ENCODE measurements at regions not wholly inside any gene's neighbourhood (a gene's known extent, or its start where the extent isn't known, plus 50 kb on each side); places are given as distances from the start of the nearest gene placed in this dataset.
"Not testable (repeated sequence)": the region's sequence is repeated elsewhere in the genome, so short reads cannot be mapped to it uniquely, and the experiment has no call there.

- FAIRE-seq (no peak), DNase-seq (ENCODE audit: insufficient read length, low spot score) (no peak)
- TF ChIP-seq POLR2A (IDR thresholded peaks at IDR 0.05; ENCODE audit: low read depth, low read length) = no peak
Measured at GRCh38 chr16:5922686-5923085, 825.1 kb upstream of the EEF2KMT start.

- DNase-seq (ENCODE audit: insufficient read length, low spot score) (no peak), FAIRE-seq (no peak)
- no peak for TF ChIP-seq POLR2A (IDR thresholded peaks at IDR 0.05; ENCODE audit: low read depth, low read length)
Measured at GRCh38 chr16:5918567-5919130, 821.1 kb upstream of the EEF2KMT start.

DNA sequence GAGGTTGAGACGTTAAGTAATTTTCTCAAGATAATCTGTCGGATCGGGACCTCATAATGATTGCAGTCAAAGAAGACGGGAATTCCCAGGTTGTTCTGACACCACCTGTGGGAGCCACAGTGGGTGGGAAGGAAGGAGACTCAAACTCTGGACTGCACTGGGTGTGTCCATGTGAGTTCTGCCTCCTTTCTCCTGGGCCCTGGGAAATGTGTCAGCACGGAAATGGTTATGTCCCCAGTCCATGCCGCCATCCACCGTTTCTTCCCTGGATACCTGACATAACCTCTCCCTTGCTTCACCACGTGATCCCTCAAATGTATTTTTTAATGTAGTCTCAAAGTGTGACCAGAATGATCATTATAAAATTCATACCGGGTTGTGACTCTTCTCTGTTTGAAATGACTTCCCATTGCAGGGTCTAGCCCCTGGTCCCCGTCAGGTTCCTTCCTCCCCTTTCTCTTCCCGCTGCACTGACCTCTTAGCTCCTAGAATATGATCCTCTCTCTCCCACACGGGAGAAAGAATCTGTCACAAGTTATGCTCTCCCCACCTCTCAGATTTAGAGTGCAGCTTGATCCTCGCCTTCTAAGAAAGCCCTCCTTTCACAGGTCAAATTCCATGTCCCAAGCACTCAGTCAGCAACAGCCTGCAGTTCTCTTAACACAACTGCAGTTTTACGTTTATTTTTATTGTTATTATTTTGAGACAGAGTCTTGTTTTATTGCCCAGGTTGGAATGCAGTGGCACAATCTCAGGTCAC, 820.0 kb upstream of the EEF2KMT start:
- no peak for TF ChIP-seq POLR2A (IDR thresholded peaks at IDR 0.05; ENCODE audit: low read depth, low read length)
- FAIRE-seq = no peak

GRCh38 chr16:5916711-5917191, 819.2 kb upstream of the EEF2KMT start:
- DNase-seq (ENCODE audit: insufficient read length, low spot score) (no peak), FAIRE-seq (no peak)
- no peak for TF ChIP-seq POLR2A (IDR thresholded peaks at IDR 0.05; ENCODE audit: low read depth, low read length)

More for the DNA sequence above, 820.0 kb upstream of the EEF2KMT start:
- no peak for DNase-seq (ENCODE audit: insufficient read length, low spot score)

DNA sequence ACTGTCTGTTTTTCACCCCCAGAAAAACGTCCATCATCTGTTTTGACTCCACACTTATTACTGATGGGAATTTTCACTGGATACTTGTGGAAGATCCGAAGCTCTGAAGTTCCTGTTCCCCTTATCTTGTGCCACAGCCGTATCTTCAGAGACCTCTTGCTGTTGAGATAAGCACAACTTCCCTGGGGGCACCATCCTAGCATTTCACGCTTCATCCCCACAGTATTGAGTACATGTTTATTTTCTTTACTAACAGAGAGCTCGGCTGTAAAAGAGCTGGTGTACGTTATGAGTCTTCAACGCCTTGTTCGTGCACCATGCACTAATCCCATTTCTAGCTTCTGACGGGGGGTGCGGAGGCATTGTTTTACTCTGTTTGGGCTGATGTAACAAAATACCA, 813.6 kb upstream of the EEF2KMT start:
- FAIRE-seq = no peak
- no peak for DNase-seq (ENCODE audit: insufficient read length, low spot score)
- no peak for TF ChIP-seq POLR2A (IDR thresholded peaks at IDR 0.05; ENCODE audit: low read depth, low read length)

DNA sequence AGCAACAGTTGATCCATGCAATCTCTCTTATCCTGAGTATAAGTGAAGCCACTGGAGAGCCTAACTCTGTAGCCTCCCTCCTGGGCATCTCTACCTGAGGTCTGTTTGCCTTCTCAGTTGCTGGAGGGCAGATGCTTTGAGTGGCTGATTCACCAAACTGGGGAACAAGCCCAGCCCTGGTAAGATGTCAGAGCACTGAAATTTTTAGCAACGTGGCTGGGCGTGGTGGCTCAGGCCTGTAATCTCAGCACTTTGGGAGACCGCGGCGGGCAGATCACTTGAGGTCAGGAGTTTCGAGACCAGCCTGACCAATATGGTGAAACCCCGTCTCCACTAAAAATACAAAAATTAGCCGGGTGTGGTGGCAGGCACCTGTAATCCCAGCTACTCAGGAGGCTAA, 812.0 kb upstream of the EEF2KMT start:
- FAIRE-seq; DNase-seq (ENCODE audit: insufficient read length, low spot score): not testable (repeated sequence)

DNA sequence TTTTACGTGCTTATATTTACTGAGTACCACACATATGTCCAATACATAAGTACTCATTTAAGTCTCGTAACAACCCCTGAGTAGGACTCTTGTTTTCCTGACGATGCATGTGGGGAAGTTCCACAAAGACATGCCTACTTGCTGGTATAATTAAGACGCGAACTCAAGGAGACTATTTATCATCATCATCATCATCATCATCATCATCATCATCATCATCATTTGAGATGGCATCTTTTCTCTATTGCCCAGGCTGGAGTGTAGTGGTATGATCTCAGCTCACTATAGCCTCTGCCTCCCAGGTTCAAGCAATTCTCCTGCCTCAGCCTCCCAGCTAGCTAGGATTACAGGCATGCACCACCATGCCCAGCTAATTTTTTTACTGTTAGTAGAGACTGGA, 809.9 kb upstream of the EEF2KMT start:
- FAIRE-seq (no peak), DNase-seq (ENCODE audit: insufficient read length, low spot score) (no peak)
- TF ChIP-seq POLR2A (IDR thresholded peaks at IDR 0.05; ENCODE audit: low read depth, low read length) = no peak

DNA sequence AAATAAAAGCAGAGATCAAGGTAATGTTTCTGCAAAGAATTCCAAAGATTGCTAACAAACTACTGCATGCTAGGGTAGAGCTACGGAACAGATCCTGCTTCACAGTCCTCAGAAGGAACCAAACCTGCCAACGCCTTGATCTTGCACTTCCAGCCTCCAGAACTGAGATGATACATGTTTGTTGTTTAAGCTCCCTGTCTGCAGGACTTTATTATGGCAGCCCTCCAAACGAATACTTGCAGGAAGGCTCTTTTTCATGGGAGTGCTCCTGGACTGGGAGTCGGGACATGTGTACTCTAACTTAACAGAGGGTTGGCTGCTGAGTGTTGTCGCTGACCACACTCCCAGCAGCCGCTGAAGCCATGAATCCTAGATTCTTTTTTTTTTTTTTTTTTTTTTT, 808.8 kb upstream of the EEF2KMT start:
- no peak for DNase-seq (ENCODE audit: insufficient read length, low spot score)
- no peak for TF ChIP-seq POLR2A (IDR thresholded peaks at IDR 0.05; ENCODE audit: low read depth, low read length)
- FAIRE-seq = no peak

DNA sequence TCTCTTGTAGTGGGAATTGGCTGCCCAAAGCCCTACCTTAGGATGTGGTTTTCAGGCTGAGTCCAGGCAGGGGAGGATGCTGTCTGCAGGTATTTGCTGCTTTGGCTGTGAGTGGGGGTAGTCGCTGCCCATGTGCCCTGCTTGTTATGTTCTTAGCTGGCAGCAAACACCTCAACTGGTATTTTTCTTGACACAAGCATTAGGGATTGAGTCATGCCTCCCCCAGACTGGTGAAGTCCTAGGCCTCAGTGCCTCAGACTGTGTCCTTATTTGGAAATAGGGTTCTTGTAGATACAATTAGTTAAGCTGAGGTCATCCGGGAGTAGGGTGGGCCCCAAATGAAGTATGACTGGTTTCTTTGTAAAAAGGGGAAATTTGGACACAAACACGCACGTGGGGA, 808.3 kb upstream of the EEF2KMT start:
- DNase-seq (ENCODE audit: insufficient read length, low spot score) = no peak
- no peak for FAIRE-seq
- no peak for TF ChIP-seq POLR2A (IDR thresholded peaks at IDR 0.05; ENCODE audit: low read depth, low read length)

DNA sequence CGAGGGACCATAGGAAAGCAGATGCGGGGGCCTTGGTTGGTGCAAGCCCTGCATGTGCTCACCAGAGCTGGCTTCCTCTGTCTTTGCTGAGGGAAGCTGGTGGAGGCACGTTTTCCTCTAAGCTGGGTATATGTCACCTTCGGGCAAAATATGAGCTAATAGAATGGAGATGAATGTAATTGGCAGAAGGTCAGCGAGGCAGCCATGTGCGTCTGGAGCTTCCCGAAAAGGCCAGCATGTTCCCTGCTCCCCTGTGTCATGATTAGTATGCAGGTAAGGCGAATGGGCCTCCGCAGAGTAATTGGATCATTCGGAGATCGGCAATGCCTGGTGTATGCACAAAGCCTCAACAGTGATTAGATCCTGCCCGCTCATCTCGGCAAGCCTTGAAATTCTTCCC, 806.2 kb upstream of the EEF2KMT start:
- no peak for TF ChIP-seq POLR2A (IDR thresholded peaks at IDR 0.05; ENCODE audit: low read depth, low read length)
- FAIRE-seq (no peak), DNase-seq (ENCODE audit: insufficient read length, low spot score) (no peak)

DNA sequence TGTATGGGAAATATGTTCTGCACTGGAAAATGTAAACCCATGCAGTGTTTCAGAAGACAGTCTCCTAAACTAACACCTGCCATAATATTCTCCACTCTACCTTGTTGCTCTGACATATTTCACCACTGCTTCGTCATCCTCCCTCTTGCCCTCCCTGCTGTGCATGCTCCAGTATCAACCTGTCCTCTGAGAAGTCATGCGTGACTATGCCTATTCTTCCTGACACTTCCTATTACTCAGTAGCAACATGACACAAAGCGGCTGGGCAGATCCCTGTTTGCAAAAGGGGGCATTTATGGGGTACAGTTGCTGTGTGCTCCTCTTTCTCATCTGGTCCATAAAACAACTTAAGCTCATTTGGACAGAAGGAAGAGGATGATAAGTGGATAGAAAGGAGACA, 805.6 kb upstream of the EEF2KMT start:
- no peak for FAIRE-seq
- no peak for TF ChIP-seq POLR2A (IDR thresholded peaks at IDR 0.05; ENCODE audit: low read depth, low read length)
- no peak for DNase-seq (ENCODE audit: insufficient read length, low spot score)

- no peak for TF ChIP-seq POLR2A (IDR thresholded peaks at IDR 0.05; ENCODE audit: low read depth, low read length)
- no peak for DNase-seq (ENCODE audit: insufficient read length, low spot score)
- FAIRE-seq = no peak
Measured at GRCh38 chr16:5900046-5900445, 802.5 kb upstream of the EEF2KMT start.

GRCh38 chr16:5895976-5896375, 798.4 kb upstream of the EEF2KMT start:
- FAIRE-seq (no peak), DNase-seq (ENCODE audit: insufficient read length, low spot score) (no peak)
- TF ChIP-seq POLR2A (IDR thresholded peaks at IDR 0.05; ENCODE audit: low read depth, low read length) = no peak

DNA sequence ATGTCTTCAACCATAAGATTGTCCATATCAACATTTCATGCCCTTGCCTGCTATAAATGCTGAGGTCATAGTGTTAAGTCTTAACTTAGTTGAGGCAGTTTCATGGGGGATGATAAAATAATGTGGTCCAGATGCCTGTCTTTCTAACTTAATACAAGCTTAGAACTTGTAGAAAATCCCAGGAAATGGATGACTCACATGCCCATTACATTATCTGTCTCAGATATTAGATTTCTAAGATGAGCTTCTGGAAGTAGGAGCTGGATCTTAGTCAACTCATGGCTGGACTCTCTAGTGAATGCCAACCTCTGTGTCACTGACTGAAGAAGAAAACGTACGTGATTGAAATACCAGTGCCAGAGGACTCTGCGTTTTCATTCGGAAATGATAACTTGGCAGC, 797.5 kb upstream of the EEF2KMT start:
- DNase-seq (ENCODE audit: insufficient read length, low spot score) = no peak
- TF ChIP-seq POLR2A (IDR thresholded peaks at IDR 0.05; ENCODE audit: low read depth, low read length) = no peak
- no peak for FAIRE-seq

GRCh38 chr16:5891296-5891695, 793.7 kb upstream of the EEF2KMT start:
- no peak for DNase-seq (ENCODE audit: insufficient read length, low spot score)
- no peak for TF ChIP-seq POLR2A (IDR thresholded peaks at IDR 0.05; ENCODE audit: low read depth, low read length)
- no peak for FAIRE-seq

Measured in H54 (cell line).